Heart right ventricle (tissue), 16 donors: ENCODE measurements at regions not wholly inside any gene's neighbourhood (a gene's known extent, or its start where the extent isn't known, plus 50 kb on each side); places are given as distances from the start of the nearest gene placed in this dataset.

Experiments used
- ATAC-seq, 8 donors: fragments of 200-7000 bp; cut with Tn5 transposase; one replicate each; pipeline ENCODE4 v1.9.1; 2020; ENCODE audit warnings: mild to moderate bottlenecking in 8 of 8, moderate library complexity in 8 of 8, moderate number of reproducible peaks in 1 of 8
- DNase-seq, 2 donors: peaks; one replicate each; pipeline ENCODE4 v3.0.0-alpha.2; 2020
- H3K27ac ChIP-seq, 10 donors: fragments of 200-600 bp; sonication (generic) in 2 of 10; one replicate each; pipeline versions ENCODE4 v1.5.0 to v1.8.0; 2020 to 2022; ENCODE audit warnings: mild to moderate bottlenecking in 3 of 10
- H3K27me3 ChIP-seq, 7 donors: fragments of 200-600 bp; one replicate each; pipeline ENCODE4 v1.8.0; 2021 to 2022; ENCODE audit warnings: mild to moderate bottlenecking in 2 of 7
- H3K36me3 ChIP-seq, 9 donors: fragments of 200-600 bp; sonication (generic) in 1 of 9; one replicate each; pipeline versions ENCODE4 v1.5.0 to v1.8.0; 2020 to 2022; ENCODE audit warnings: mild to moderate bottlenecking in 2 of 9
- H3K4me1 ChIP-seq, 9 donors: fragments of 200-600 bp; sonication (generic) in 1 of 9; one replicate each; pipeline versions ENCODE4 v1.5.0 to v1.8.0; 2020 to 2022; ENCODE audit warnings: mild to moderate bottlenecking in 4 of 9
- H3K4me3 ChIP-seq, 10 donors: fragments of 200-600 bp; sonication (generic) in 2 of 10; one replicate each; pipeline versions ENCODE4 v1.5.0 to v1.8.0; 2020 to 2022; ENCODE audit warnings: mild to moderate bottlenecking in 7 of 10, moderate library complexity in 2 of 10
- H3K9me3 ChIP-seq, 11 donors: fragments of 200-600 bp in 10 of 11; sonication (generic) in 2 of 11; one replicate each; pipeline versions ENCODE4 v1.5.0 to v1.8.0; 2013 to 2022; ENCODE audit warnings: mild to moderate bottlenecking in 2 of 11, control low read depth in 1 of 11, moderate library complexity in 1 of 11
- CTCF ChIP-seq, 9 donors: fragments of 200-600 bp; sonication (generic) in 2 of 9; IDR thresholded peaks; one replicate each; pipeline versions ENCODE4 v1.5.0 to v1.8.0; 2021 to 2022; ENCODE audit warnings: antibody characterized with exemption in 9 of 9, mild to moderate bottlenecking in 5 of 9, moderate library complexity in 1 of 9
- WGBS, 2 donors: extraction: QIAGEN DNeasy Blood & Tissue Kit; methylation state at CpG; one replicate each; pipeline ENCODE4 v1.1.7; 2013; ENCODE audit warnings: inconsistent platforms in 1 of 2; 5-methylcytosine and 5-hydroxymethylcytosine counted together
- intact Hi-C, 10 donors: fragments of 100-400 bp; cut with DNase I; formaldehyde crosslinking; loops; one replicate each; pipeline versions ENCODE4 v1.11.1 to v1.14.2; 2022
- donor health status: Arrhythmogenic right ventricular cardiomyopathy.
- donor health status: ischemic (EF 13 %, LVEDD 7.1; RV severe dilation, severe dysfunction).
- donor health status: healthy with polysubstance abuse.
- donor health status: DM: no; HTN: yes; CAD: no.
- donor health status: DM: no; HTN: no; CAD: no.
- donor health status: ischemic (EF 25% LVEDD 6.9; RV normal size, moderate dysfunction).
- donor health status: ischemic (EF 25% LVEDD 5.7; RV mildly dilated, moderate dysfunction).
- donor health status: healthy.
- donor health status: DM: yes; HTN: yes; CAD: no.
- donor health status: Ischemic cardiomyopathy.
- donor health status: ischemic (EF 35%, LVEDD 5.7; RV mildly dilated, moderate dysfunction).
- donor health status: nonischemic (EF 11% LVEDD 7.7; RV severe dilation, severe dysfunction).
- donor health status: DM: yes; HTN: yes; CAD: no.
- donor health status: PGD.
- donor health status: ischemic (EF 29% LVEDD 5.4; RV normal size, mild dysfunction).
- donor health status: nonischemic (EF 23%, LVEDD 6.1; RV moderate dilation, normal function).

GRCh38 chr22:35478633-35479107 is 62.0 kb upstream of the RASD2 start:
- Histone ChIP-seq H3K36me3 (no peaks in the 10 kb centered on the region), H3K4me3 (no peak overlapping the region), H3K4me1 (peaks cover 0 to 27% (median 21%) of the 10 kb centered on the region in 9 donors), H3K27me3 (peaks cover 0 to 17% (median 0%) of the 10 kb centered on the region in 7 donors), H3K27ac (peak overlapping the region; percentile 30 to 75 (median 55)), H3K9me3 (peaks cover 0 to 4% (median 0%) of the 10 kb centered on the region in 11 donors)
- no peak for TF ChIP-seq CTCF (IDR thresholded peaks at IDR 0.05)
- DNase-seq (no peak), ATAC-seq (peak in 5 of 8 donors; percentile 40 to 63 (median 47))
- 69 to 74% methylated on average over 9 of the region's 9 CpGs for WGBS, 2 donors
- intact Hi-C loops, result loop anchor here in 1 of 10 donors (10.0 kb wide), 1 partner anchor 56 kb away; no protein-coding TSS in a partner anchor

- H3K4me3 ChIP-seq, result no peak overlapping the region
- DNase-seq (no peak), ATAC-seq (no peak)
- H3K27me3 ChIP-seq, result peaks cover 0 to 17% (median 0%) of the 10 kb centered on the region in 7 donors
- H3K4me1 ChIP-seq, result peaks cover 0 to 27% (median 21%) of the 10 kb centered on the region in 9 donors
- intact Hi-C loops, result loop anchor here in 1 of 10 donors (10.0 kb wide), 1 partner anchor 55 kb away; no protein-coding TSS in a partner anchor
- no peak for TF ChIP-seq CTCF (IDR thresholded peaks at IDR 0.05)
- peaks cover 0 to 4% (median 0%) of the 10 kb centered on the region in 11 donors for H3K9me3 ChIP-seq
- H3K27ac ChIP-seq, result peak overlapping the region in 1 of 10 donors; percentile 75
- H3K36me3 ChIP-seq, result no peaks in the 10 kb centered on the region
- 87 to 93% methylated on average over 9 of the region's 9 CpGs for WGBS, 2 donors
Measured at GRCh38 chr22:35479359-35479758, 61.3 kb upstream of the RASD2 start.

- WGBS, 2 donors, result 56 to 72% methylated on average over 13 of the region's 13 CpGs
- Histone ChIP-seq H3K4me1 (peaks cover 0 to 27% (median 21%) of the 10 kb centered on the region in 9 donors), H3K9me3 (peaks cover 0 to 4% (median 0%) of the 10 kb centered on the region in 11 donors), H3K36me3 (no peaks in the 10 kb centered on the region), H3K27ac (peak overlapping the region in 8 of 10 donors; percentile 4 to 69 (median 48)), H3K4me3 (no peak overlapping the region), H3K27me3 (peaks cover 0 to 17% (median 0%) of the 10 kb centered on the region in 7 donors)
- intact Hi-C loops, result loop anchor here in 2 of 10 donors (5.0 to 10.0 kb wide), 2 partner anchors 55 to 57 kb away; no protein-coding TSS in a partner anchor
- ATAC-seq (peak in 4 of 8 donors; percentile 23 to 62 (median 39)), DNase-seq (peak in 1 of 2 donors; percentile 51)
- TF ChIP-seq CTCF (IDR thresholded peaks at IDR 0.05), result no peak
Measured at GRCh38 chr22:35479985-35480550, 60.6 kb upstream of the RASD2 start.

GRCh38 chr22:35480627-35481550 is 59.7 kb upstream of the RASD2 start:
- no peak overlapping the region for H3K4me3 ChIP-seq
- intact Hi-C loops, result loop anchor here in 1 of 10 donors (5.0 kb wide), 1 partner anchor 56 kb away; no protein-coding TSS in a partner anchor
- H3K27ac ChIP-seq, result peak overlapping the region in 8 of 10 donors; percentile 4 to 69 (median 48)
- ATAC-seq (peak in 6 of 8 donors; percentile 13 to 75 (median 31)), DNase-seq (no peak)
- H3K9me3 ChIP-seq, result peaks cover 0 to 4% (median 0%) of the 10 kb centered on the region in 11 donors
- TF ChIP-seq CTCF (IDR thresholded peaks at IDR 0.05), result no peak
- 39 to 41% methylated on average over 22 of the region's 22 CpGs for WGBS, 2 donors
- H3K27me3 ChIP-seq, result peaks cover 0 to 17% (median 0%) of the 10 kb centered on the region in 7 donors
- H3K36me3 ChIP-seq, result no peaks in the 10 kb centered on the region
- H3K4me1 ChIP-seq, result peaks cover 0 to 27% (median 21%) of the 10 kb centered on the region in 9 donors
